KOPT-K1 (cell line): ENCODE measurements at regions not wholly inside any gene's neighbourhood (a gene's known extent, or its start where the extent isn't known, plus 50 kb on each side); places are given as distances from the start of the nearest gene placed in this dataset.

Source experiments
- H3K27ac ChIP-seq: fragments of 200-600 bp; sonication (generic); 2 replicates; pipeline ENCODE4 v1.5.1; 2016; ENCODE audit warnings: antibody characterized with exemption, mild to moderate bottlenecking, low read depth, low read length; ENCODE audit not compliant: poor library complexity, severe bottlenecking
- H3K36me3 ChIP-seq: fragments of 200-600 bp; sonication (generic); 2 replicates; pipeline ENCODE4 v1.5.1; 2017; ENCODE audit warnings: antibody characterized with exemption, mild to moderate bottlenecking, low read length, moderate library complexity; ENCODE audit not compliant: insufficient read depth
- H3K9me3 ChIP-seq: fragments of 200-600 bp; sonication (generic); 2 replicates; pipeline ENCODE4 v1.5.1; 2017; ENCODE audit warnings: antibody characterized with exemption, low read length, mild to moderate bottlenecking; ENCODE audit not compliant: insufficient read depth, poor library complexity, severe bottlenecking

DNA sequence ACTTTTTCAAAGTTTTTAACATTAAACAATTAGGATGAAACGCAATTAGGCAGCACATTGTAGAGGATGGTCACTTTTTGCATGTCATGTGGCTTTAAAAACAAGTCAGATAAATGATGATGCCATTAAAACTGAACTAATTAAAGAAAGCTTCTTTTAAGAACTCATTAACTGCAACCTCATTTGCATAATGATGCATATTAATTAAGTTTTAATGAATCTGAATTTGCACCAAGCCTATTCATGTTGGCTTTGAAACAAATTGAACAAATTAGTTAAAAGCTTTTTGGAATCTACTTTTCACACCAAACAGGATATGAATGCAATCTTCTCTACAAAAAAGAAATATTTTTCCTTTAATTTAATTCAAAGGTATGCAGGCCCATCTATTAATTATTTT lies 499.0 kb downstream of the VRK1 start:
- no peak overlapping the region for H3K27ac ChIP-seq
- no peaks in the 10 kb centered on the region for H3K36me3 ChIP-seq
- H3K9me3 ChIP-seq = no peaks in the 10 kb centered on the region

GRCh38 chr14:97297100-97297499 lies 499.9 kb downstream of the VRK1 start:
- Histone ChIP-seq H3K9me3 (no peaks in the 10 kb centered on the region), H3K27ac (no peak overlapping the region), H3K36me3 (no peaks in the 10 kb centered on the region)

DNA sequence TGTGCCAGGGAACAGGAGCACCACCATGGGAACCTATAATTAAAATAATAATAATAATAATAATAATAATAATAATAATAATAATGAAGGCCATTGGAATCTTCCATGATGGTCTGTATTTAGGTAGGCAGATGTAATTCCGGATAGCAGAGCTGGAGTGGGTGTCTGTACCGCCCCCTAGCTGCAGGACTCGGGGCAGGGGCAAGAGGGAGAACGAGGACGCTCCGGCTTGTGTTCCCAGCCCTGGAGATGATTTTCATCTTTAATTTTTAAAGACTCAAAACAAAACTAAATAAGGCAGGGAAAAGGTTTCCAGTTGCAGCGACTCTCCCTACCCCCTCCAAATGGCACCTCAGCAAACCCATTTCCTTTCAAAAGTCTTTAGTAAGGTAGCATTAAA lies 501.1 kb downstream of the VRK1 start:
- no peaks in the 10 kb centered on the region for H3K9me3 ChIP-seq
- H3K27ac ChIP-seq = no peak overlapping the region
- H3K36me3 ChIP-seq = no peaks in the 10 kb centered on the region

- H3K27ac ChIP-seq = no peak overlapping the region
- no peaks in the 10 kb centered on the region for H3K9me3 ChIP-seq
- H3K36me3 ChIP-seq = no peaks in the 10 kb centered on the region
Observed at GRCh38 chr14:97298736-97299135, 501.6 kb downstream of the VRK1 start.

DNA sequence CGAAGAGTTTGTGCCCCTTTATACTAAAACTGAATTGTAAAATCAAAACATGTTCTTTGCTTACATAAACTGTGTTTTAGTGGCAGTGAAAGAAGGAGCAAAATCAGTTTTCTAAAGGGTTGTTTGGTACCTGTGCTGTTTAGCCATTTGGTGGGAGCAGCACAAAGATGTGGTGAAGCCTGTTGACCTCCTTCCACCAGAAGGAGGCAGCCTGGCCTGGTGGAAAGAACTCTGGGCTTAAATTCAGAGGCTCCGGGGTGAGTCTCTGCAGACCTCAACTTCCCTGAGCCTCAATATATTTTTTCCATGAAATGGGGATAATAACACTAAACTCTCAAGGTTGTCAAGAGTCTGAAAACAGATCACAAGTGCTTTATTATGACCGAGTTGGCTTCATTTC lies 502.5 kb downstream of the VRK1 start:
- Histone ChIP-seq H3K27ac (no peak overlapping the region), H3K36me3 (no peaks in the 10 kb centered on the region), H3K9me3 (no peaks in the 10 kb centered on the region)

DNA sequence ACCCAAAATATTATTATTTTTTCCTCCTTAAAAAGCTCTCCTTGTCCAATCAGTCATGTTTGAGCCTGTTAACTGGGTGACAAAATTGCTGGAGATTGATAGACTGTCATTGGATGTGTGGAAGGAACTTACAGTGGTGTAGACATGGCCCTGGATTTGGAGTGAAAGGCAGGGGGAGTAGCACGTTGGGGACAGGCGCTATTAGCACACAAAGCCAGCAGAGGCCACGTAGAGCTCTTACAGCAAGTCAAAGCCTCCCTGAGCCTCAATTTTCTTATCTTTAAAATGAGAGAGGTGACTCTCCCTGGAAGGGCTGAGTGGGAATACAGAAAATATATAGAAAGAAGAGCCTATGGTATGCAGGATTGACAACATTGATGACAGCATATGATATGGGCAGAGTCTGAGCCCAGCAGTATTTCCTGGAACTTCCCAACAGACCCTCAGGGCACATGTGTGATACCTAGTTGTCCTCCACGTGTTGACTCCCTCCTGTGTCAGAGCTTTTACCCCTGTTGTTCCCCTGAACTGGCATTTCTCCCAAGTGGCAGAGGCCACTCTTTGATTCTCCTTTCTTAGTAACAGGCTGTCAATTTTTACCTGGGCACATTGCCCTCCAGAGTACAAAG lies 504.9 kb downstream of the VRK1 start:
- Histone ChIP-seq H3K36me3 (no peaks in the 10 kb centered on the region), H3K9me3 (no peaks in the 10 kb centered on the region), H3K27ac (no peak overlapping the region)

- Histone ChIP-seq H3K9me3 (no peaks in the 10 kb centered on the region), H3K27ac (no peak overlapping the region), H3K36me3 (no peaks in the 10 kb centered on the region)
Observed at GRCh38 chr14:97306133-97306759, 509.1 kb downstream of the VRK1 start.

GRCh38 chr14:97306760-97307246 lies 509.6 kb downstream of the VRK1 start:
- Histone ChIP-seq H3K36me3 (no peaks in the 10 kb centered on the region), H3K9me3 (no peaks in the 10 kb centered on the region), H3K27ac (peak overlapping the region; percentile 13)

DNA sequence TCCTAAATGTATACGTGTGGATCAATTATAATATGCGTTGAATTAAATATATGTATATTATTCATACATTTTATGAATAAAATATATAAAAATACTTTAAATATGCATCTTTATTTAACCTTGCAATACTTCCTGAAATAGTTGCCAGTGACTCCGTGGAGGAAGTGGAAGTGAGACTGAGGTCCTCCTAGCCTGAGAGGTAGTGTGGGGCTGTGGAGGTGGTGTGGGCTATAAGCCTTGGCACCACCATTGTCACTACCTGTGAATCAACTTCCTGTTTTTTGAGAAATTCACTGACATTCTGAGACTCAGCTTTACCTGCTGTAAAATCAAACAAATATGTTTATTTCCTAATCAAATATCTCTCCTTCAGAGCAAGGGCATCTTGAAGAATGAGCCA lies 514.2 kb downstream of the VRK1 start:
- H3K9me3 ChIP-seq = peaks cover 17% of the 10 kb centered on the region

DNA sequence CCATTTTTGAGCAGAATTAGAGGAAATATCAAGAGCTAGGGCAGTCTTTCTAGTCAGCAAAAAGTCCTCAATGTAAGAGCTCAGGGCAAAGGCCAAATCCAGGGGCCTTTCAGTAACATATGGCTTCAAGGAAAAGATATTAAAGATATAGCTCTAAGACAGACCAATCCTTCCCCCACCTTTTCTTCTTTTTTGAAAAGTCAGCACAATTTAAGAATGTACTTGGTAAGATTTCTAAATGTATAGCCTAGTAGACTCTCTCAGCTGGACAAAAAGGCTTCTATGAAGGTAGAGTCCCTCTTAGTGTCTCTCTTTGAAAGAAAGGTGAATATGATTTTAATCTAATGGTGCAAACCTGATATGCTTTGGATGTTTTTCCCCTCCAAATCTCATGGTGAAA lies 515.7 kb downstream of the VRK1 start:
- Histone ChIP-seq H3K9me3 (peaks cover 17% of the 10 kb centered on the region), H3K27ac (no peak overlapping the region)

More for the DNA sequence above, 514.2 kb downstream of the VRK1 start:
- no peaks in the 10 kb centered on the region for H3K36me3 ChIP-seq
- H3K27ac ChIP-seq = no peak overlapping the region

GRCh38 chr14:97315790-97316189 lies 518.6 kb downstream of the VRK1 start:
- Histone ChIP-seq H3K36me3 (no peaks in the 10 kb centered on the region), H3K27ac (no peak overlapping the region), H3K9me3 (peaks cover 17% of the 10 kb centered on the region)

More for the DNA sequence above, 515.7 kb downstream of the VRK1 start:
- H3K36me3 ChIP-seq = no peaks in the 10 kb centered on the region

DNA sequence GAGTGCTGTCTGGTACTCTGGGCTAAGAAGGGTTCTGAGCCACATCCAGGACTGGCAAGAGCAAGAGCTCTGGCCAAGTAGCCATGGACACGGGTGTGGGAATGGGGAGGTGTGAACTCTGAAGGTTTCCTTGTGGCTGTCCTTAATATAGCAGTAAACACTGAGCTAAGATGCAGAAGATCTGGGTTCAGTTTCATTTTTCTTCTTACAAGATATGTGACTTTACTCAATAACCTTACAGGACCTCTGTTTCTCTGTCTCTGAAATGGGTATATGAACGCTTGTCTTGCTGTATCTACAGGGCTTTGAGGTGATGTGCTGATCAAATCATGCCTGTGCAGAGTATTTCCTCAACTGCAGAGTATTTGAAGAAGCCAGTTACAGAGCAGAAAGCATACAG lies 521.2 kb downstream of the VRK1 start:
- Histone ChIP-seq H3K36me3 (no peaks in the 10 kb centered on the region), H3K27ac (no peak overlapping the region), H3K9me3 (peaks cover 9% of the 10 kb centered on the region)

DNA sequence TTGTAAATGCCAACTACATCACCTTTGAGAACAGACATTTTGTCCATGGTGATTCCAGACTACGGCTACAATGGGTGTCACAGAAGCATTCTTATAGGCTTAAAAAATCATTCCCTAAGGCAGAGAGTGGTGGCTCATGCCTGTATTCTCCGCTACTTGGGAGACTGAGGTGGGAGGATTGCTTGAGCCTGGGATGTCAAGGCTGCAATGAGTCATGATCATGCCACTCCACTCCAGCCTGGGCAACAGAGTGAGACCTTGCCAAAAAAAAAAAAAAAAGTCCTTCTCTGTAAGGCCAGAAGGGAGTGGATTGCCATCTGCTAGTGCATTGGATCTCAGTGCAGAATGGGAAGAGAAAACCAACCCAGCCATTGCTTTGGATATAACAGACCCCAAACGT lies 522.5 kb downstream of the VRK1 start:
- Histone ChIP-seq H3K27ac (no peak overlapping the region), H3K36me3 (no peaks in the 10 kb centered on the region), H3K9me3 (no peaks in the 10 kb centered on the region)

GRCh38 chr14:97328743-97329142 lies 531.6 kb downstream of the VRK1 start:
- Histone ChIP-seq H3K27ac (no peak overlapping the region), H3K36me3 (no peaks in the 10 kb centered on the region), H3K9me3 (no peaks in the 10 kb centered on the region)

- no peaks in the 10 kb centered on the region for H3K9me3 ChIP-seq
Observed at GRCh38 chr14:97329701-97330100, 532.5 kb downstream of the VRK1 start.

GRCh38 chr14:97331058-97331457 lies 533.9 kb downstream of the VRK1 start:
- H3K36me3 ChIP-seq = no peaks in the 10 kb centered on the region
- no peaks in the 10 kb centered on the region for H3K9me3 ChIP-seq
- no peak overlapping the region for H3K27ac ChIP-seq

More at GRCh38 chr14:97329701-97330100, 532.5 kb downstream of the VRK1 start:
- H3K36me3 ChIP-seq = no peaks in the 10 kb centered on the region
- no peak overlapping the region for H3K27ac ChIP-seq
